ENCODE measurements at regions not wholly inside any gene's neighbourhood (a gene's known extent, or its start where the extent isn't known, plus 50 kb on each side); places are given as distances from the start of the nearest gene placed in this dataset.

DNA sequence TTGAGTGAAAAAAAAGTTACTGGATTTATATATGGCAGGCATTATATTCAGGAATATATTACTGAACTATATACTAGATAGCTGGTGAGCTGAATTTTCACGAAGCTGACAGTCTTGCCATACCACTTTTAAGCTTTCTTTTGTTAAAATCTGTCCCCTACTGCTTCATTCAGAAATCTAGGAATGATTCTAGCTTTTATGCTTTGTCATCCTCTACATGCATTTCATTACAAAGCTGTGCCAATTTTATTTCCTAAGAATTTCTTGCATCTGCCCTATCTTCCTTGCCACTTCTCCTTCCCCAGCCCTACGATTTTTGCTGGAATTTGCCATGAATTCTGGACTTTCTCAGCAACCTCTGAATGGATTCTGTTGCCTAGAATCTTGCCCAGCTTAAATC, 158.5 kb upstream of the ADGRB3 start:
- intact Hi-C loops (cut with DNase I), result no loop called here

DNA sequence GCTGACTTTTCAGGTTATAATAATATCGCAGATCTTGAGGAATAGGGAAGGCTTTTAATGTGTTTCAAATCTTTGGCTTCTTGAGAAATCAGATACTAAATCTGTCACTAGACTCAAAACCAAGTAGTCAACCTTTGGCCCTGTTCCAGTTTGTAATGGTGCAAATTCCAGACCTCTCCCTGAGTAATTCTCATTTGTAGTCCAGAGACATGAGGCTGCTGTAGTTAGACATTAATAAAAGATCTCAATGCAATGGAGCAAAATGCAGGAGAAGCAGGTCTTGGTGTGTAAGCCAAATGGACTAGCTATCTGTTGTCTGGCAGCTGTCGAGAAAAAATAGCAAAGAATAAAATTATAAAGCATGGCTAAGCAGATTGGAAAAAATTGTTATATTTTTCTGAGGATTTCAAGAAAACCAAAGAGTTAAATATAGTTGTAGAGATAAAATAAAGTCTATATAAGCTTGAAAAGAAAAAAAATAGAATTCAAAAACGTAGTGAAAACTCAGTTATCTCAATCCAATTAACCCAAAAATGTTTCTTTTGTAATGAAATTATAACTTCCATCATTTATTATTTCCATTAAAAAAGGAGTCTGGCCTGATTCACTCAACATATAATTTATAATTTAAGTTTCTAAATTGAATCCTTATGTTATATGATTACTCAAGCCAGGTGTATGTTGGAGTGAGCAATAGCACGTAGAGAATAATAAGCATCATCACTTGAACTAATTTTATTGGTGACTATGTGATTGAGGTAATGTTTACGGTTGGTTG, 161.5 kb upstream of the ADGRB3 start:
- 65 to 77% (median 70%) methylated on average over 5 of the region's 5 CpGs for WGBS, 4 donors
- intact Hi-C loops (cut with DNase I), result no loop called here
- H3K27me3 ChIP-seq, result no peaks in the 10 kb centered on the region
- no peak overlapping the region for H3K27ac ChIP-seq
- TF ChIP-seq POLR2A (IDR thresholded peaks at IDR 0.05), result no peak
- TF ChIP-seq, protein P1, sequence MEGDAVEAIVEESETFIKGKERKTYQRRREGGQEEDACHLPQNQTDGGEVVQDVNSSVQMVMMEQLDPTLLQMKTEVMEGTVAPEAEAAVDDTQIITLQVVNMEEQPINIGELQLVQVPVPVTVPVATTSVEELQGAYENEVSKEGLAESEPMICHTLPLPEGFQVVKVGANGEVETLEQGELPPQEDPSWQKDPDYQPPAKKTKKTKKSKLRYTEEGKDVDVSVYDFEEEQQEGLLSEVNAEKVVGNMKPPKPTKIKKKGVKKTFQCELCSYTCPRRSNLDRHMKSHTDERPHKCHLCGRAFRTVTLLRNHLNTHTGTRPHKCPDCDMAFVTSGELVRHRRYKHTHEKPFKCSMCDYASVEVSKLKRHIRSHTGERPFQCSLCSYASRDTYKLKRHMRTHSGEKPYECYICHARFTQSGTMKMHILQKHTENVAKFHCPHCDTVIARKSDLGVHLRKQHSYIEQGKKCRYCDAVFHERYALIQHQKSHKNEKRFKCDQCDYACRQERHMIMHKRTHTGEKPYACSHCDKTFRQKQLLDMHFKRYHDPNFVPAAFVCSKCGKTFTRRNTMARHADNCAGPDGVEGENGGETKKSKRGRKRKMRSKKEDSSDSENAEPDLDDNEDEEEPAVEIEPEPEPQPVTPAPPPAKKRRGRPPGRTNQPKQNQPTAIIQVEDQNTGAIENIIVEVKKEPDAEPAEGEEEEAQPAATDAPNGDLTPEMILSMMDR (IDR thresholded peaks at IDR 0.05), result no peak
- no peak for DNase-seq
- no peaks in the 10 kb centered on the region for H3K4me1 ChIP-seq (replicated peaks in 1 of 2)
- H3K4me3 ChIP-seq, result no peak overlapping the region
- H3K9me3 ChIP-seq (replicated peaks in 1 of 3), result no peaks in the 10 kb centered on the region
- H3K36me3 ChIP-seq (replicated peaks in 1 of 2), result no peaks in the 10 kb centered on the region

More for the DNA sequence above, 158.5 kb upstream of the ADGRB3 start:
- no peak for TF ChIP-seq POLR2A (IDR thresholded peaks at IDR 0.05)
- TF ChIP-seq, protein P1 (IDR thresholded peaks at IDR 0.05), result no peak
- Histone ChIP-seq H3K27ac (no peak overlapping the region), H3K9me3 (replicated peaks in 1 of 3) (no peaks in the 10 kb centered on the region), H3K4me3 (no peak overlapping the region), H3K27me3 (no peaks in the 10 kb centered on the region), H3K36me3 (replicated peaks in 1 of 2) (no peaks in the 10 kb centered on the region), H3K4me1 (replicated peaks in 1 of 2) (no peaks in the 10 kb centered on the region)
- 58 to 67% (median 63%) methylated on average over 2 of the region's 2 CpGs for WGBS, 4 donors
- DNase-seq, result no peak

DNA sequence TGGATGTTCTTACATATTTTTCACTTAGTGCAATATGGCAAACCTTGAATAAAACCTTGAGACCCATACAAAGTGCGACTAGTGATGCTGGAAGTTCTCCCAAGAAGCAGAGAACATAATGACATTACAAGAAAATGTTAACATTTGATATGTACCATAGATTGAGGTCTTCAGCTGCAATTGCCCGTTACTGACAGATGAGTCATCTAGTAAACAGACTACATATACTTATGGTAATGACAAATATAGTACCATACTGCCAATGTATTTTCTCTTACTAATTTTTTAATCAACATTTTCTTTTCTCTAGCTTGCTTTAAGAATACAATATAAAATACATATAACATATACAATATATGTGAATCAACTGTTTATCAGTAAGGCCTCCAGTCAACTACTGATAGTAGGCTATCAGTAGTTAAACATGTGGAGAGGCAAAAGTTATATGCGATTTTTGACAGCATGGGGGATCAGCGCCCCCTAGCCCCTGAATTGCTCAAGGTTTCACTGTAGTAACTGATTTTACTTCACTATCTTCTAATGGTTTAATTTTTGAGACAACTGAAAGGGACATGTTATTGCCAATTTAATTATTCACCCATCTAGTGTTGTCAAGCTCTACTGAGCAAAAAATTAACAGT, 166.7 kb upstream of the ADGRB3 start:
- WGBS, 4 donors, result 38 to 55% (median 46%) methylated on average over 4 of the region's 4 CpGs
- no peak for DNase-seq
- intact Hi-C loops (cut with DNase I), result no loop called here
- no peak overlapping the region for H3K27ac ChIP-seq
- H3K36me3 ChIP-seq (replicated peaks in 1 of 2), result no peaks in the 10 kb centered on the region
- H3K4me1 ChIP-seq (replicated peaks in 1 of 2), result no peaks in the 10 kb centered on the region
- H3K4me3 ChIP-seq, result no peak overlapping the region
- no peaks in the 10 kb centered on the region for H3K27me3 ChIP-seq
- TF ChIP-seq, protein P1 (IDR thresholded peaks at IDR 0.05), result no peak
- TF ChIP-seq POLR2A (IDR thresholded peaks at IDR 0.05), result no peak
- no peaks in the 10 kb centered on the region for H3K9me3 ChIP-seq (replicated peaks in 1 of 3)

DNA sequence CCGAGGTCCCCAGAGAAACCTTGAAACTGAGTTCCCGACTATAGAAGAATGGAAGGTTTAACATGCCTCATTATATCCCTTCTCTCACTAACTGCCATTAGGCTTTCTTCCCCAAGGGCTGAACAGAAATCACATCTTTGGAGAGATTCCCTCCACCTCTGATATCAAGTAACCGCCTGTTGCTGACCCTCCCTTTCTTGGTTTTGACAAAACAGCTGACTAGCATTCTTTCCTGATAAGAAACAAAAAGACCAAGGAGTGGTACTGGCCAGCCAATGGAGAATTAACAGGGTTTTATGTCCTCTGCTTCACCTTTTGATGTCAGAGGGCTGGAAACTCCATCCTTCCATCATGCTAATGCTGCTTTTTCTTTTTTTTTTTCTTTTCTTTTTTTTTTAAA, 176.6 kb upstream of the ADGRB3 start:
- Histone ChIP-seq H3K4me1 (replicated peaks in 1 of 2) (no peaks in the 10 kb centered on the region), H3K9me3 (replicated peaks in 1 of 3) (no peaks in the 10 kb centered on the region), H3K36me3 (replicated peaks in 1 of 2) (no peaks in the 10 kb centered on the region), H3K27me3 (no peaks in the 10 kb centered on the region), H3K4me3 (no peak overlapping the region), H3K27ac (no peak overlapping the region)
- intact Hi-C loops (cut with DNase I), result no loop called here
- no peak for DNase-seq
- TF ChIP-seq POLR2A (IDR thresholded peaks at IDR 0.05), result no peak
- TF ChIP-seq, protein P1 (IDR thresholded peaks at IDR 0.05), result no peak
- WGBS, 4 donors, result 75 to 86% (median 84%) methylated on average over 3 of the region's 3 CpGs
